ENCODE measurements at regions not wholly inside any gene's neighbourhood (a gene's known extent, or its start where the extent isn't known, plus 50 kb on each side); places are given as distances from the start of the nearest gene placed in this dataset.
"Not testable (repeated sequence)": the region's sequence is repeated elsewhere in the genome, so short reads cannot be mapped to it uniquely, and the experiment has no call there.

DNA sequence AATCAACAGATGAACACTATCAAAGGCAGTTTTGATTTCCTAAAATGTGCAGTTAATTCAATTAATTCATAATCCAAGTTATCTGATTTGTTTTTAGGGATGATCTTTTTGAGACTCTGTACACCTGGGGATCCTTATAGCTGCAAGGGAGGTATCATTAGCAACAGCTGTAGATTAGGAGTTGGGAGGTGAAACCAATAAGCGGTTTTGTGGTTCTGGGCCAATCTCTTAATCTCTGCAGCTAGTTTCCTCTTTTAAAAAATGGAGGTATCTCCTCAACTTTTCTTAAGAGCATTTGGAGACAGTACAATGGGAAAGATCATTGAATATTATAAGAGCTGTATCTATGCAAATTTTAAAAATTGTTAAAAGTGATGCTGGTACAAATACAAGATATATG, 126.0 kb downstream of the MC4R start:
- no peak for DNase-seq (ENCODE audit: low read depth)
- TF ChIP-seq, protein P1, sequence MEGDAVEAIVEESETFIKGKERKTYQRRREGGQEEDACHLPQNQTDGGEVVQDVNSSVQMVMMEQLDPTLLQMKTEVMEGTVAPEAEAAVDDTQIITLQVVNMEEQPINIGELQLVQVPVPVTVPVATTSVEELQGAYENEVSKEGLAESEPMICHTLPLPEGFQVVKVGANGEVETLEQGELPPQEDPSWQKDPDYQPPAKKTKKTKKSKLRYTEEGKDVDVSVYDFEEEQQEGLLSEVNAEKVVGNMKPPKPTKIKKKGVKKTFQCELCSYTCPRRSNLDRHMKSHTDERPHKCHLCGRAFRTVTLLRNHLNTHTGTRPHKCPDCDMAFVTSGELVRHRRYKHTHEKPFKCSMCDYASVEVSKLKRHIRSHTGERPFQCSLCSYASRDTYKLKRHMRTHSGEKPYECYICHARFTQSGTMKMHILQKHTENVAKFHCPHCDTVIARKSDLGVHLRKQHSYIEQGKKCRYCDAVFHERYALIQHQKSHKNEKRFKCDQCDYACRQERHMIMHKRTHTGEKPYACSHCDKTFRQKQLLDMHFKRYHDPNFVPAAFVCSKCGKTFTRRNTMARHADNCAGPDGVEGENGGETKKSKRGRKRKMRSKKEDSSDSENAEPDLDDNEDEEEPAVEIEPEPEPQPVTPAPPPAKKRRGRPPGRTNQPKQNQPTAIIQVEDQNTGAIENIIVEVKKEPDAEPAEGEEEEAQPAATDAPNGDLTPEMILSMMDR (IDR thresholded peaks at IDR 0.05; ENCODE audit: control insufficient read depth, extremely low read depth, insufficient read depth) = no peak
- H3K4me3 ChIP-seq (ENCODE audit: low read depth, low read length) = no peak overlapping the region

DNA sequence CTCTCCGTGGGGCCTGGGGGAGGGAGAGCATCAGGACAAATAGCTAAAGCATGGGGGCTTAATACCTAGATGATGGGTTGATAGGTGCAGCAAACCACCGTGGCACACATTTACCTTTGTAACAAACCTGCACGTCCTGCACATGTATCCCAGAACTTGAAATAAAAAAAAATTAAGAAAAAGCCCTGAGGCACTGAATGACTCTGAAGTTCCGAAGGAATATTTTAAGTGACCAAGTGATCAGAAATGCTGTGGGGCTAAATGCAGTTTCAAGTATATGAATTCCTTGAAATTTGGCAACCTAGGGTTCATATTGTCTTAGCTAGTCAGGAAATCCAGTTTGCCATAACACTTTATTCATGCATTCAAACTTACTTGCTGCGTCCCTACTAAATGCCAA, 127.5 kb downstream of the MC4R start:
- H3K4me3 ChIP-seq (ENCODE audit: low read depth, low read length) = no peak overlapping the region
- TF ChIP-seq, protein P1 (IDR thresholded peaks at IDR 0.05; ENCODE audit: control insufficient read depth, extremely low read depth, insufficient read depth) = no peak
- no peak for DNase-seq (ENCODE audit: low read depth)

DNA sequence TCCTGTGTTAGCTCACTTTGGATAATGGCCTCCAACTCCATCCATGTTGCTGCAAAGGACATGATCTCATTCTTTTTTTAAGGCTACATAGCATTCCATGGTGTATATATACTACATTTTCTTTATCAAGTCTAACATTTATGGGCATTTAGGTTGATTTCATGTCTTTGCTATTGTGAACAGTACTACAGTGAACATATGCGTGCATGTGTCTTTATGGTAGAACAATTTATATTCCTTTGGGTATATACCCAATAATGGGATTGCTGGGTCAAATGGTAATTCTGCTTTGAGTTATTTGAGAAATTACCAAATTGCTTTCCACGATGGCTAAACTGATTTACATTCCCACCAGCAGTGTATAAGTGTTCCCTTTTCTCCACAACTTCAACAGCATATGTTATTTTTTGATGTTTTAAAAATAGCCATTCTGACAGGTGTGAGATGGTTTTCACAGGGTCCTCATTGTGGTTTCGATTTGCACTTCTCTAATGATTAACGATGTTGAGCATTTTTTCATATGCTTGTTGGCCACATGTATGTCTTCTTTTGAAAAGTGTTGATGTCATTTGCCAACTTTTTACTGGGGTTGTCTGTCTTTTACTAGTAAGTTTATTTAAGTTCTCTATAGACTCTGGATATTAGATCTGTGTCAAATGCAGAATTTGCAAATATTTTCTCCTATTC, 133.4 kb downstream of the MC4R start:
- DNase-seq (ENCODE audit: low read depth); H3K4me3 ChIP-seq (ENCODE audit: low read depth, low read length): not testable (repeated sequence)

DNA sequence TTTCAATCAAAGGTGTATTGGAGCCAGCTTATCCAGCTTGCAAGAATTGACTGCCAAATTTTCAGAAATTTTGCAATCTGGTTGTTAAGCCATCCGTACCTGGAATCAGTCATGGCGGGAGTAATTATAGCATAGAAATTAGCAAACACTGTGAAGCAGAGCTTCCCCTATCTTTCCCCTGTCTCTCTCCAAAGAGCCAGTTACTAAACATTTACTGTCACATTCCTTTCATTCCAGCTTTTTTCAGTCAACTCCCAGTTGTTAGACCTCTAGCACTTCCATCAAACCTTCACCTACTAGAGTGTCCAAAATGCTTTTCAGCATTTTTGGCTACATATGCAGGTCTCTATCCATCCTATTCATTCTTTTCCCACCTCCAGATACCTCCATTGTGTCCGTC, 137.4 kb downstream of the MC4R start:
- DNase-seq (ENCODE audit: low read depth) = no peak
- TF ChIP-seq, protein P1 (IDR thresholded peaks at IDR 0.05; ENCODE audit: control insufficient read depth, extremely low read depth, insufficient read depth) = no peak
- H3K4me3 ChIP-seq (ENCODE audit: low read depth, low read length) = no peak overlapping the region

DNA sequence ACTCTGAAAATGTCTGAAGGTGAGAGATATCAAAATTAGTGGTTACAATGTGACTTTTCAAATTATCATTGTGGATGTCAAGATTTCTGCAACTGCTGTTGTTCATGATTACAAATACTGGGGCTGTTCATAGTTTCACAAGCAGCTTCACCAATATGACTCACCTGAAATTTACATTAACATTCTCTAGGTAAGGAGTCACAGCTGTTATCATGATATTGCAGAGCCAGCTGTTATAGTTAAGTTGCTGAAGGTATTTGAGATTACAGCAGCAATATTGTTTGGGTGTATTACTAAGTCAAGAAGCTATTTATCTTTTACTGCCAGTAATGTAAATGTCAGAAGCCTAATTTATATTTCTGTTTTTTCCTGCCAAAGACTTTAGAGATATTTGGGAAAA, 140.0 kb downstream of the MC4R start:
- TF ChIP-seq, protein P1 (IDR thresholded peaks at IDR 0.05; ENCODE audit: control insufficient read depth, extremely low read depth, insufficient read depth) = no peak
- H3K4me3 ChIP-seq (ENCODE audit: low read depth, low read length) = no peak overlapping the region
- no peak for DNase-seq (ENCODE audit: low read depth)

DNA sequence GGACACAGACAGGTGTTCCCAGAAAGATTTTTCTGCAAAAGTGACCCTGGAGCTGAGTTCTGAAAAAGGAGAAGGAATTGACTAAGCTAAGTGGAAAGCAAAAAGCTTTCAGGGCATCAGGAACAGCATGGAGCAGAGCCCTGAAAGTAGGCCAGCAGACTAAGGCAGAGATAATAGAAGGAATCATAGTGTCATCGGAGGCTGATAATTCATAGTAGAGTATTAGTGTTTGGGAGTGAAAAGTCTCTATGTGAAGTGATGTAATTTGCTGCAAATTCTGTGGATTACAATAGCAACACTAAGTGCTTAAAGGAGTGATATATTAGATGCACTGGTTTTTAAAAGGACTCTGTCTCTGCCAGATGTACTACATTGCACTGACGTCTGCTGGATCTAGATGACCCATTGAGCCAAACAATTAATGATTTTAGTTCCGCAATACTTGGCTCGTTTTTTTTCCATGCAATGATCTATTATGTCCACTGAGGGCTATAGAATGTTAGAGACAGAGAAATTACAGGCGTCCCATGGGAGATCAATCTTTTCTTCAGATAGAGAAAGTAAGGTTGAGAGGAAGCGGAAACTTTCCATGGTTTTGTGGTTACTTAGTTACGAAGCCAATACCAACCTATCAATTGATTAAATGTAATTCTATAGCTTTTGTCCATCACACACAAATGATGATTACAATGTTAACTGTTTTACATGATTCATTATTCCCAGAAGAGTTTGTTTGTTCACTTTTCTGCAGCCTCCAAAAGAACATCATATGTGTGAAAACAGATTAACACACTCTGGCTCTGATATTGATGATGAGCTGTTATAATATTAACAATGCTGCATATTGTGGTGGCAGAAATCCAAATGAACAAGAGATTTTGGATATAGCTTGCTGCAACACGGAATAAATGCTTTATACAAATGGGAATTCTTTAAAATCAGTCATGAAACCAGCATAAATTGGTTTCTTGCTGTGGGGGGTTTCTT, 143.7 kb downstream of the MC4R start:
- no peak for DNase-seq (ENCODE audit: low read depth)
- TF ChIP-seq, protein P1 (IDR thresholded peaks at IDR 0.05; ENCODE audit: control insufficient read depth, extremely low read depth, insufficient read depth) = no peak

DNA sequence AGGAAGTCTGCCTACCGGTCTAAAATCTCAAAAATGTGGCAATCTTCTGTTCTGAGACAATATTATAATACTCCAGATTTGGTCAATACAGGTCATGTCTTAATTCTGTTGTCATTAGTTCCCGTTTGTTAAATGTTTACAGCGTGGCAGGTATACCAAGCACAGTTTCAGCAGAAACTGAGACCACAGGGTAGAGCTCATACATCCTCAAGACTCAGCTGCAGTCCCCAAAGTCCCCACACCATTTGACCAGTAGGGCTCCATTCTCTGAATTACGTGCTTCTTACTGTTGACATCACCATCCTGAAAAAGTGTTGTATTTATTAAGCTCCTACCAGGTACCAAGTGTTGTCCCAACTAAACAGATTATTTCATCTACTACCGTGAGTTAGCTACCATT, 157.1 kb downstream of the MC4R start:
- H3K4me3 ChIP-seq (ENCODE audit: low read depth, low read length) = no peak overlapping the region
- TF ChIP-seq, protein P1 (IDR thresholded peaks at IDR 0.05; ENCODE audit: control insufficient read depth, extremely low read depth, insufficient read depth) = no peak
- no peak for DNase-seq (ENCODE audit: low read depth)

More for the DNA sequence above, 143.7 kb downstream of the MC4R start:
- no peak overlapping the region for H3K4me3 ChIP-seq (ENCODE audit: low read depth, low read length)
